ENCODE measurements at regions not wholly inside any gene's neighbourhood (a gene's known extent, or its start where the extent isn't known, plus 50 kb on each side); places are given as distances from the start of the nearest gene placed in this dataset.

GRCh38 chr20:4617019-4617418 is 69.2 kb upstream of the PRNP start:
- no peak overlapping the region for H3K4me3 Mint-ChIP-seq
- H3K36me3 ChIP-seq (ENCODE audit: insufficient read depth, low read length) = no peaks in the 10 kb centered on the region
- H3K4me1 Mint-ChIP-seq (ENCODE audit: low read depth) = peaks cover 6% of the 10 kb centered on the region
- no peak overlapping the region for H3K27ac Mint-ChIP-seq
- ChIA-PET CTCF (no interaction called here), POLR2A (no interaction called here)
- no peak overlapping the region for H3K27ac ChIP-seq (ENCODE audit: low read depth in 1 of 2, low read length in 2 of 2)
- H3K4me3 ChIP-seq (ENCODE audit: low read length) = no peak overlapping the region
- H3K9me3 Mint-ChIP-seq = no peaks in the 10 kb centered on the region
- H3K9me3 ChIP-seq (ENCODE audit: control insufficient read depth in 1 of 2, insufficient read depth in 1 of 2, low read length in 2 of 2) = no peaks in the 10 kb centered on the region
- DNase-seq (no peak), ATAC-seq (ENCODE audit: poor library complexity) (no peak)
- intact Hi-C loops (cut with DNase I, micrococcal nuclease) = no loop called here
- TF ChIP-seq, protein P1, sequence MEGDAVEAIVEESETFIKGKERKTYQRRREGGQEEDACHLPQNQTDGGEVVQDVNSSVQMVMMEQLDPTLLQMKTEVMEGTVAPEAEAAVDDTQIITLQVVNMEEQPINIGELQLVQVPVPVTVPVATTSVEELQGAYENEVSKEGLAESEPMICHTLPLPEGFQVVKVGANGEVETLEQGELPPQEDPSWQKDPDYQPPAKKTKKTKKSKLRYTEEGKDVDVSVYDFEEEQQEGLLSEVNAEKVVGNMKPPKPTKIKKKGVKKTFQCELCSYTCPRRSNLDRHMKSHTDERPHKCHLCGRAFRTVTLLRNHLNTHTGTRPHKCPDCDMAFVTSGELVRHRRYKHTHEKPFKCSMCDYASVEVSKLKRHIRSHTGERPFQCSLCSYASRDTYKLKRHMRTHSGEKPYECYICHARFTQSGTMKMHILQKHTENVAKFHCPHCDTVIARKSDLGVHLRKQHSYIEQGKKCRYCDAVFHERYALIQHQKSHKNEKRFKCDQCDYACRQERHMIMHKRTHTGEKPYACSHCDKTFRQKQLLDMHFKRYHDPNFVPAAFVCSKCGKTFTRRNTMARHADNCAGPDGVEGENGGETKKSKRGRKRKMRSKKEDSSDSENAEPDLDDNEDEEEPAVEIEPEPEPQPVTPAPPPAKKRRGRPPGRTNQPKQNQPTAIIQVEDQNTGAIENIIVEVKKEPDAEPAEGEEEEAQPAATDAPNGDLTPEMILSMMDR (IDR thresholded peaks at IDR 0.05) = no peak
- peaks cover 12% of the 10 kb centered on the region for H3K27me3 Mint-ChIP-seq
- no peaks in the 10 kb centered on the region for H3K27me3 ChIP-seq (ENCODE audit: control insufficient read depth in 1 of 2, insufficient read depth in 2 of 2, low read length in 2 of 2)
- H3K4me1 ChIP-seq (ENCODE audit: insufficient read depth, low read length) = peaks cover 8% of the 10 kb centered on the region
- no peaks in the 10 kb centered on the region for H3K36me3 Mint-ChIP-seq (ENCODE audit: low read depth)

GRCh38 chr20:4613718-4614620 is 72.3 kb upstream of the PRNP start:
- H3K36me3 ChIP-seq (ENCODE audit: insufficient read depth, low read length) = no peaks in the 10 kb centered on the region
- peak; percentile 79 for ATAC-seq (ENCODE audit: poor library complexity)
- Mint-ChIP-seq H3K9me3 (no peaks in the 10 kb centered on the region), H3K36me3 (ENCODE audit: low read depth) (no peaks in the 10 kb centered on the region), H3K27me3 (no peaks in the 10 kb centered on the region), H3K27ac (no peak overlapping the region), H3K4me1 (ENCODE audit: low read depth) (peaks cover 6% of the 10 kb centered on the region), H3K4me3 (no peak overlapping the region)
- H3K27me3 ChIP-seq (ENCODE audit: control insufficient read depth in 1 of 2, insufficient read depth in 2 of 2, low read length in 2 of 2) = no peaks in the 10 kb centered on the region
- no peak overlapping the region for H3K4me3 ChIP-seq (ENCODE audit: low read length)
- ChIA-PET POLR2A (interaction anchor here (0.6 to 0.8 kb wide), 2 partner anchors 127 to 424 kb away, joined by 3 read pairs; no protein-coding TSS in a partner anchor), CTCF (interaction anchor here (0.6 to 1.0 kb wide), 11 partner anchors 10 to 317 kb away, joined by 3 to 8 read pairs (median 4); no protein-coding TSS in a partner anchor)
- peaks cover 8% of the 10 kb centered on the region for H3K4me1 ChIP-seq (ENCODE audit: insufficient read depth, low read length)
- TF ChIP-seq, protein P1 (IDR thresholded peaks at IDR 0.05) = peak; percentile 43
- H3K9me3 ChIP-seq (ENCODE audit: control insufficient read depth in 1 of 2, insufficient read depth in 1 of 2, low read length in 2 of 2) = no peaks in the 10 kb centered on the region
- intact Hi-C loops (cut with DNase I, micrococcal nuclease) = loop anchor here in 1 of 2 experiments (1.0 kb wide), 1 partner anchor 106 kb away; no protein-coding TSS in a partner anchor
- H3K27ac ChIP-seq (ENCODE audit: low read depth in 1 of 2, low read length in 2 of 2) = no peak overlapping the region
- peak; percentile 49 to 81 (median 64) for DNase-seq

DNA sequence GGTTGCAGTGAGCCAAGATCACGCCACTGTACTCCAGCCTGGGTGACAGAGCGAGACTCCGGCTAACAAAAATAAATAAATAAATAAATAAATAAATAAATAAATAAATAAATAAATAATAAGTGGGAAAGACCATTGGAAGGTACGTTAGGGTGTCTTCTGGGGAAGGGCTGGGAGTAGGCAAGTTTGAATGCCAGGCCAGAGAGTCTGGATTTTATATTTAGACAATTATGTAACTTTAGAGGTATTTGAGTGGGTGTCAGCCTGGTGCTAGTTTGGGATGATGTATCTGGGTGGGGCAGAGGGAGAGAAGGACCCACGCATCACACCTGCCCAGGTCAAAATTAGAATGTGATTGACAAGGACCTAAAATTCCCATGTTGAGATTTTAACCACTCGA is 73.1 kb upstream of the PRNP start:
- H3K27ac Mint-ChIP-seq = no peak overlapping the region
- DNase-seq (no peak), ATAC-seq (ENCODE audit: poor library complexity) (no peak)
- Histone ChIP-seq H3K4me3 (ENCODE audit: low read length) (no peak overlapping the region), H3K9me3 (ENCODE audit: control insufficient read depth in 1 of 2, insufficient read depth in 1 of 2, low read length in 2 of 2) (no peaks in the 10 kb centered on the region), H3K4me1 (ENCODE audit: insufficient read depth, low read length) (peaks cover 8% of the 10 kb centered on the region), H3K27me3 (ENCODE audit: control insufficient read depth in 1 of 2, insufficient read depth in 2 of 2, low read length in 2 of 2) (no peaks in the 10 kb centered on the region), H3K27ac (ENCODE audit: low read depth in 1 of 2, low read length in 2 of 2) (no peak overlapping the region), H3K36me3 (ENCODE audit: insufficient read depth, low read length) (no peaks in the 10 kb centered on the region)
- TF ChIP-seq, protein P1 (IDR thresholded peaks at IDR 0.05) = no peak
- CTCF ChIA-PET = interaction anchor here (0.6 to 1.0 kb wide), 11 partner anchors 9 to 317 kb away, joined by 3 to 8 read pairs (median 4); no protein-coding TSS in a partner anchor
- H3K4me3 Mint-ChIP-seq = no peak overlapping the region
- no peaks in the 10 kb centered on the region for H3K36me3 Mint-ChIP-seq (ENCODE audit: low read depth)
- H3K9me3 Mint-ChIP-seq = no peaks in the 10 kb centered on the region
- intact Hi-C loops (cut with DNase I, micrococcal nuclease) = no loop called here
- POLR2A ChIA-PET = interaction anchor here (0.6 to 0.8 kb wide), 2 partner anchors 128 to 425 kb away, joined by 3 read pairs; no protein-coding TSS in a partner anchor
- peaks cover 6% of the 10 kb centered on the region for H3K4me1 Mint-ChIP-seq (ENCODE audit: low read depth)
- no peaks in the 10 kb centered on the region for H3K27me3 Mint-ChIP-seq
